ENCODE measurements at regions not wholly inside any gene's neighbourhood (a gene's known extent, or its start where the extent isn't known, plus 50 kb on each side); places are given as distances from the start of the nearest gene placed in this dataset.

GRCh38 chr14:76936483-76936882, 92.0 kb downstream of the IRF2BPL start:
- TF ChIP-seq CTCF (IDR thresholded peaks at IDR 0.05; ENCODE audit: insufficient read depth, low read length) (no peak), POLR2AphosphoS5 (IDR thresholded peaks at IDR 0.05; ENCODE audit: low read depth) (no peak), GABPA (IDR thresholded peaks at IDR 0.05; ENCODE audit: low read depth) (no peak), REST (IDR thresholded peaks at IDR 0.05; ENCODE audit: insufficient replicate concordance, low read depth) (no peak), SPI1 (IDR thresholded peaks at IDR 0.05; ENCODE audit: borderline replicate concordance, low read depth) (no peak)
